HCT116 (cell line): ENCODE measurements at regions not wholly inside any gene's neighbourhood (a gene's known extent, or its start where the extent isn't known, plus 50 kb on each side); places are given as distances from the start of the nearest gene placed in this dataset.

Experiments
- EGR1 ChIP-seq: IDR thresholded peaks from 2 replicates; pipeline ENCODE4 v1.6.1; 2012; ENCODE audit warnings: low read depth
- EZH2 ChIP-seq: fragments of 200-600 bp; sonication (generic); IDR thresholded peaks from 2 replicates; pipeline ENCODE4 v1.6.1; 2017; ENCODE audit warnings: antibody characterized with exemption, mixed run types
- JUND ChIP-seq: IDR thresholded peaks from 2 replicates; pipeline ENCODE4 v1.6.1; 2012
- POLR2A ChIP-seq: IDR thresholded peaks from 2 replicates; pipeline ENCODE4 v1.7.0; 2011; ENCODE audit warnings: borderline replicate concordance; ENCODE audit not compliant: insufficient read depth, insufficient read length; ENCODE audit errors: extremely low read depth
- POLR2AphosphoS5 ChIP-seq: IDR thresholded peaks from 2 replicates; pipeline ENCODE4 v1.6.1; 2011; ENCODE audit warnings: mild to moderate bottlenecking, low read depth, low read length, moderate library complexity
- TCF7L2 ChIP-seq: IDR thresholded peaks from 2 replicates; pipeline ENCODE4 v1.7.0; 2011; ENCODE audit warnings: borderline replicate concordance, inconsistent platforms; ENCODE audit not compliant: insufficient read depth, insufficient read length; ENCODE audit errors: extremely low read depth
- YY1 ChIP-seq: IDR thresholded peaks from 2 replicates; pipeline ENCODE4 v1.6.1; 2011; ENCODE audit warnings: low read length, low read depth, moderate library complexity, mild to moderate bottlenecking; ENCODE audit not compliant: insufficient replicate concordance; ENCODE audit errors: extremely low read depth
- ZFX ChIP-seq: fragments of 450-650 bp; IDR thresholded peaks from 2 replicates; pipeline ENCODE4 v1.6.1; 2017
- TF ChIP-seq, protein P1 (sequence below), 3 experiments: fragments of 200-600 bp in 1 of 3; sonication (generic) in 1 of 3; IDR thresholded peaks in 2 of 3; conservative IDR thresholded peaks in 1 of 3; 2 replicates each; pipeline ENCODE4 v1.5.1; 2012 to 2017; ENCODE audit warnings: low read depth in 2 of 3, low read length in 2 of 3, antibody characterized with exemption in 1 of 3, borderline replicate concordance in 1 of 3, control low read depth in 1 of 3, mild to moderate bottlenecking in 1 of 3, mixed read lengths in 1 of 3, mixed run types in 1 of 3, moderate library complexity in 1 of 3; ENCODE audit not compliant: insufficient read depth in 1 of 3
- TF ChIP-seq, protein P2 (sequence below): IDR thresholded peaks from 2 replicates; pipeline ENCODE4 v1.6.1; 2012
- TF ChIP-seq, protein P3 (sequence below): IDR thresholded peaks from 2 replicates; pipeline ENCODE4 v1.6.1; 2012
- TF ChIP-seq, protein P4 (sequence below): IDR thresholded peaks from 2 replicates; pipeline ENCODE4 v1.6.1; 2011; ENCODE audit warnings: mild to moderate bottlenecking, low read length, moderate library complexity; ENCODE audit not compliant: insufficient replicate concordance; ENCODE audit errors: extremely low read depth

DNA sequence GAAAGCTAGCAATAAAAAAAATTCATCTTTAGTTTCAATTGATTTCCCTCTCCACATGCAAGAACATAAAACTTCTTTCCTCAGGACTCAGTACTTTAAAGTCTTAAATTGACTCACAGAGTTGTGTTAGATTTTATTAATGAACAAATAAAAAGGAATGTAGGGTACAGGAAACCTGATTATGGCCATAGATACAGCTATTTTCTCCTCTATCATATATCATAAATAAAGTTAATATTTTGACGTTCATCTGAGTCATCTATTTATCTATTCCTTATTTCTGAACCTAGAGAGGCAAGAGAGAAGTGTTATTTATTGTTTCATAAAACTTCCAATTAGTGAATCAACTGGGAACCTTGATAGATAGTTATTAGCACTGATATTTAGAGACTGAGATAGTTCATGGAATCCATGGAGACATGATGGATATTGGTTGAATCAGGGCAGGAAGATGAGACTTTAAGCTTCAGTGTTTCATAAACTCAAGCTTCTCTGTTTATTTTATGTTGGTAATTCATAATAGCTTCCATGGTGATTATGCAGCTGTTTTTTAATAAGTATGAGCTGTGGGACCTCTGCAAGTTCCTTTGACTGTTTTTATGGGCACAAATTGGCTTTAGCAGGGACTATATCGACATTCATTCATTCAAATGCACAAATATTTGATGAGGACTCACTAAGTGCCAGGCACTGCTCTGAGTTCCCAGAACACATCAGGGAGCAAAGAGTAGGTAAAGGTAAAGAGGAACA lies 143.5 kb upstream of the TGFBR2 start:
- TF ChIP-seq, protein P1, sequence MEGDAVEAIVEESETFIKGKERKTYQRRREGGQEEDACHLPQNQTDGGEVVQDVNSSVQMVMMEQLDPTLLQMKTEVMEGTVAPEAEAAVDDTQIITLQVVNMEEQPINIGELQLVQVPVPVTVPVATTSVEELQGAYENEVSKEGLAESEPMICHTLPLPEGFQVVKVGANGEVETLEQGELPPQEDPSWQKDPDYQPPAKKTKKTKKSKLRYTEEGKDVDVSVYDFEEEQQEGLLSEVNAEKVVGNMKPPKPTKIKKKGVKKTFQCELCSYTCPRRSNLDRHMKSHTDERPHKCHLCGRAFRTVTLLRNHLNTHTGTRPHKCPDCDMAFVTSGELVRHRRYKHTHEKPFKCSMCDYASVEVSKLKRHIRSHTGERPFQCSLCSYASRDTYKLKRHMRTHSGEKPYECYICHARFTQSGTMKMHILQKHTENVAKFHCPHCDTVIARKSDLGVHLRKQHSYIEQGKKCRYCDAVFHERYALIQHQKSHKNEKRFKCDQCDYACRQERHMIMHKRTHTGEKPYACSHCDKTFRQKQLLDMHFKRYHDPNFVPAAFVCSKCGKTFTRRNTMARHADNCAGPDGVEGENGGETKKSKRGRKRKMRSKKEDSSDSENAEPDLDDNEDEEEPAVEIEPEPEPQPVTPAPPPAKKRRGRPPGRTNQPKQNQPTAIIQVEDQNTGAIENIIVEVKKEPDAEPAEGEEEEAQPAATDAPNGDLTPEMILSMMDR (IDR thresholded peaks at IDR 0.05 in 2 of 3, conservative IDR thresholded peaks at IDR 0.05 in 1 of 3; ENCODE audit: borderline replicate concordance in 1 of 3, insufficient read depth in 1 of 3, low read depth in 2 of 3, low read length in 2 of 3) = no peak
- no peak for TF ChIP-seq POLR2A
- TF ChIP-seq, protein P2, sequence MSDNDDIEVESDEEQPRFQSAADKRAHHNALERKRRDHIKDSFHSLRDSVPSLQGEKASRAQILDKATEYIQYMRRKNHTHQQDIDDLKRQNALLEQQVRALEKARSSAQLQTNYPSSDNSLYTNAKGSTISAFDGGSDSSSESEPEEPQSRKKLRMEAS = no peak
- no peak for TF ChIP-seq YY1
- no peak for TF ChIP-seq POLR2AphosphoS5
- no peak for TF ChIP-seq ZFX
- TF ChIP-seq TCF7L2 = no peak
- no peak for TF ChIP-seq EZH2
- no peak for TF ChIP-seq JUND
- TF ChIP-seq, protein P3, sequence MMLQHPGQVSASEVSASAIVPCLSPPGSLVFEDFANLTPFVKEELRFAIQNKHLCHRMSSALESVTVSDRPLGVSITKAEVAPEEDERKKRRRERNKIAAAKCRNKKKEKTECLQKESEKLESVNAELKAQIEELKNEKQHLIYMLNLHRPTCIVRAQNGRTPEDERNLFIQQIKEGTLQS = no peak
- no peak for TF ChIP-seq EGR1
- TF ChIP-seq, protein P4, sequence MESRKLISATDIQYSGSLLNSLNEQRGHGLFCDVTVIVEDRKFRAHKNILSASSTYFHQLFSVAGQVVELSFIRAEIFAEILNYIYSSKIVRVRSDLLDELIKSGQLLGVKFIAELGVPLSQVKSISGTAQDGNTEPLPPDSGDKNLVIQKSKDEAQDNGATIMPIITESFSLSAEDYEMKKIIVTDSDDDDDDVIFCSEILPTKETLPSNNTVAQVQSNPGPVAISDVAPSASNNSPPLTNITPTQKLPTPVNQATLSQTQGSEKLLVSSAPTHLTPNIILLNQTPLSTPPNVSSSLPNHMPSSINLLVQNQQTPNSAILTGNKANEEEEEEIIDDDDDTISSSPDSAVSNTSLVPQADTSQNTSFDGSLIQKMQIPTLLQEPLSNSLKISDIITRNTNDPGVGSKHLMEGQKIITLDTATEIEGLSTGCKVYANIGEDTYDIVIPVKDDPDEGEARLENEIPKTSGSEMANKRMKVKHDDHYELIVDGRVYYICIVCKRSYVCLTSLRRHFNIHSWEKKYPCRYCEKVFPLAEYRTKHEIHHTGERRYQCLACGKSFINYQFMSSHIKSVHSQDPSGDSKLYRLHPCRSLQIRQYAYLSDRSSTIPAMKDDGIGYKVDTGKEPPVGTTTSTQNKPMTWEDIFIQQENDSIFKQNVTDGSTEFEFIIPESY = no peak
